KMS-11 (cell line): ENCODE measurements at regions not wholly inside any gene's neighbourhood (a gene's known extent, or its start where the extent isn't known, plus 50 kb on each side); places are given as distances from the start of the nearest gene placed in this dataset.

Source experiments
- H2AFZ ChIP-seq: fragments of 200-600 bp; sonication (generic); 2 replicates; pipeline ENCODE4 v1.6.1; 2016; ENCODE audit warnings: antibody characterized with exemption, mixed run types, low read depth
- H3K27ac ChIP-seq: fragments of 200-600 bp; sonication (generic); 2 replicates; pipeline ENCODE4 v1.6.1; 2016; ENCODE audit warnings: mild to moderate bottlenecking, mixed run types
- H3K27me3 ChIP-seq: fragments of 200-600 bp; sonication (generic); 2 replicates; pipeline ENCODE4 v1.6.1; 2017; ENCODE audit warnings: mild to moderate bottlenecking, low read depth, mixed run types, moderate library complexity; ENCODE audit not compliant: insufficient read depth
- H3K36me3 ChIP-seq: fragments of 200-600 bp; sonication (generic); 2 replicates; pipeline ENCODE4 v1.6.1; 2017; ENCODE audit warnings: mild to moderate bottlenecking, mixed run types; ENCODE audit not compliant: insufficient read depth
- H3K4me1 ChIP-seq: fragments of 200-600 bp; sonication (generic); 2 replicates; pipeline ENCODE4 v1.6.1; 2016; ENCODE audit warnings: mild to moderate bottlenecking, low read depth, mixed run types; ENCODE audit not compliant: poor library complexity, severe bottlenecking
- H3K4me2 ChIP-seq: fragments of 200-600 bp; sonication (generic); 2 replicates; pipeline ENCODE4 v1.7.0; 2016; ENCODE audit warnings: mild to moderate bottlenecking, mixed run types
- H3K4me3 ChIP-seq: fragments of 200-600 bp; sonication (generic); IDR thresholded peaks from 2 replicates; pipeline ENCODE4 v1.6.1; 2017; ENCODE audit warnings: low read depth, low read length, mixed read lengths; ENCODE audit not compliant: insufficient read depth
- H3K79me2 ChIP-seq: fragments of 200-600 bp; sonication (generic); 2 replicates; pipeline ENCODE4 v1.6.1; 2016; ENCODE audit warnings: low read depth, mixed run types; ENCODE audit not compliant: insufficient read depth
- H3K9ac ChIP-seq: fragments of 200-600 bp; sonication (generic); 2 replicates; pipeline ENCODE4 v1.6.1; 2016; ENCODE audit warnings: mild to moderate bottlenecking, mixed run types
- H4K20me1 ChIP-seq: fragments of 200-600 bp; sonication (generic); 2 replicates; pipeline ENCODE4 v1.6.1; 2016; ENCODE audit warnings: mild to moderate bottlenecking, mixed run types; ENCODE audit not compliant: insufficient read depth
- TF ChIP-seq, protein P1 (sequence below): fragments of 200-600 bp; sonication (generic); conservative IDR thresholded peaks from 2 replicates; pipeline ENCODE4 v1.6.1; 2017; ENCODE audit warnings: low read depth, mild to moderate bottlenecking, antibody characterized with exemption, low read length, moderate library complexity, mixed read lengths

GRCh38 chr15:46552316-46552715 lies 917.5 kb downstream of the SQOR start:
- Histone ChIP-seq H2AFZ (no peak overlapping the region), H3K36me3 (no peaks in the 10 kb centered on the region), H3K4me2 (no peak overlapping the region), H3K4me1 (no peaks in the 10 kb centered on the region), H3K27me3 (no peaks in the 10 kb centered on the region), H3K27ac (no peak overlapping the region), H3K79me2 (no peaks in the 10 kb centered on the region), H4K20me1 (no peaks in the 10 kb centered on the region), H3K4me3 (no peak overlapping the region), H3K9ac (no peak overlapping the region)
- TF ChIP-seq, protein P1, sequence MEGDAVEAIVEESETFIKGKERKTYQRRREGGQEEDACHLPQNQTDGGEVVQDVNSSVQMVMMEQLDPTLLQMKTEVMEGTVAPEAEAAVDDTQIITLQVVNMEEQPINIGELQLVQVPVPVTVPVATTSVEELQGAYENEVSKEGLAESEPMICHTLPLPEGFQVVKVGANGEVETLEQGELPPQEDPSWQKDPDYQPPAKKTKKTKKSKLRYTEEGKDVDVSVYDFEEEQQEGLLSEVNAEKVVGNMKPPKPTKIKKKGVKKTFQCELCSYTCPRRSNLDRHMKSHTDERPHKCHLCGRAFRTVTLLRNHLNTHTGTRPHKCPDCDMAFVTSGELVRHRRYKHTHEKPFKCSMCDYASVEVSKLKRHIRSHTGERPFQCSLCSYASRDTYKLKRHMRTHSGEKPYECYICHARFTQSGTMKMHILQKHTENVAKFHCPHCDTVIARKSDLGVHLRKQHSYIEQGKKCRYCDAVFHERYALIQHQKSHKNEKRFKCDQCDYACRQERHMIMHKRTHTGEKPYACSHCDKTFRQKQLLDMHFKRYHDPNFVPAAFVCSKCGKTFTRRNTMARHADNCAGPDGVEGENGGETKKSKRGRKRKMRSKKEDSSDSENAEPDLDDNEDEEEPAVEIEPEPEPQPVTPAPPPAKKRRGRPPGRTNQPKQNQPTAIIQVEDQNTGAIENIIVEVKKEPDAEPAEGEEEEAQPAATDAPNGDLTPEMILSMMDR = no peak

DNA sequence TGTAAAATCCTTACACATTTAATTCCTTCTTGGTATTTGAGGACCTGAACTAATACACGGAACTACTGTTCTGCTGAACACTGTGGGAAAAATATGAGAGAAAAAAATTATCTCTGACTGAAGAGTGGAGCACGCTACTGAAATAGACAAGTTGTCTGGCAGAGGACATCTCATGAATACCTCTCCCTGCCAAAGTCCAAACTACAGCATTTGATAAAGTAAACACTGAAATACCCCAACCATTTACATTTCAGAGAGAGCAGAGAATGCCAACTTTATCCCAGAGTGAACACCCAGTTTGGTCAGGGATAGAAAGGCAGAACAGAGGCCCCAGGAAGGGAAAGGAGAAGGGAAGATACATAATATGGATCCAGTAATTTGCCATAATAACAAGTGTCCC lies 920.7 kb downstream of the SQOR start:
- Histone ChIP-seq H3K4me3 (no peak overlapping the region), H3K27ac (no peak overlapping the region), H3K4me1 (no peaks in the 10 kb centered on the region), H3K4me2 (no peak overlapping the region), H4K20me1 (no peaks in the 10 kb centered on the region), H3K9ac (no peak overlapping the region), H3K36me3 (no peaks in the 10 kb centered on the region), H3K79me2 (no peaks in the 10 kb centered on the region), H3K27me3 (no peaks in the 10 kb centered on the region), H2AFZ (no peak overlapping the region)
- TF ChIP-seq, protein P1 = no peak

DNA sequence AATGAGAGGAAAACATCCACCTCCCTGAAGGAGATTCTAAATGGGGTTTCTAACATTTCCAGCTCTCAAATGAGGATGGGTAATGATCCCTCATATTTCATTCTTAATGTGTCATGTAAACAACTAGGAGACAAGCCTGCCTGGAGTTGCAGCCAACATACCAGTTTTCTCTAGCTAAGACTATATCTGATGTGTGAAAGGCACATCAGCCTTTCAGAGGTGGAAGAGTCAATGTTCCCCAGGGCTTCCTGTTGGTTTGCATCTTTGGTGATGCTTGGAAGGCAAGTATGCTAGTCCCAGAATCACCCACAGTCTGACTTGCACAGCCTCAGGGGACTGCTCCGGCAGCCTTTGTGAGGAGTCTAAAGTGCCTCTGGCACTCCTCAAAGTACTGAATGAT lies 921.2 kb downstream of the SQOR start:
- Histone ChIP-seq H3K27ac (no peak overlapping the region), H3K4me1 (no peaks in the 10 kb centered on the region), H3K4me3 (no peak overlapping the region), H2AFZ (no peak overlapping the region), H3K79me2 (no peaks in the 10 kb centered on the region), H3K4me2 (no peak overlapping the region), H3K36me3 (no peaks in the 10 kb centered on the region), H3K27me3 (no peaks in the 10 kb centered on the region), H3K9ac (no peak overlapping the region), H4K20me1 (no peaks in the 10 kb centered on the region)
- TF ChIP-seq, protein P1 = no peak

DNA sequence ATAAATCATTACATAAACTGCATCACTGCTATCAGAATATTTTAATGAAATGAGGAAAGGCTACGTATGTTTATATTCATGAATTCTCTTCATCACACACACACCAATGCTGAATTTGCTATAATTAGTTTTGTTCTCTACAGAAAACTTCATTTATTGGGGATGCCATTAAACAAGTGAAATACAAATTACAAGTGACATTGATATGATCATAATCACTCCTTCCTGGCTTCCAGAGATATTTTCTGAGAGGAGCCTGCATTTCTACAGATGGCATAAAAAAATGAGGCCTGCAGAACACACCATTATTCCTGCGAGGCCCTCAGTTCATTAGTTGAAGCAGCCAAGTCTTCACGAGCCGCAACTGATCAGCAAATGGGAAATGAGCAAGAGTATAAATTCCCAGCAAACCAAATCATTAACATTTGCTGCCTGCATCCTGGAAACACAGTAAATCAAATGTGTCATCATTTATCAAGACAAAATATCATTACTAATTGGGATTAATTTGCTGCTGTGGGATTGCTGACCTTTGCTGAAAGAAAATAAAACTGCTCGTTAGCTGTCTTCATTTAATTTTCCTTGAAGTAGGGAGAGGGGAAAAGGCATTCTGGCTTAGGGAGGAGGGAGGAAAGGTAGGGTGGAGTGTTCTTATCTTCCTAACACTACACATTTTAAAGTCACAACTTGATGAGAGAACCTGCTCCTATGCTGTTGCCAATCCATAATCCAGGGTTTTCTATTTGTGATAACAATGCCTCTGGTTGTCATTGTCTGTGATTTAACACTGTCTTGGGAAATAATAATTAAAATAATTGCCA lies 921.9 kb downstream of the SQOR start:
- H2AFZ ChIP-seq = no peak overlapping the region
- H3K4me1 ChIP-seq = no peaks in the 10 kb centered on the region
- TF ChIP-seq, protein P1 = no peak
- H3K9ac ChIP-seq = no peak overlapping the region
- H3K36me3 ChIP-seq = no peaks in the 10 kb centered on the region
- H3K4me3 ChIP-seq = no peak overlapping the region
- no peak overlapping the region for H3K27ac ChIP-seq
- H4K20me1 ChIP-seq = no peaks in the 10 kb centered on the region
- no peak overlapping the region for H3K4me2 ChIP-seq
- H3K27me3 ChIP-seq = no peaks in the 10 kb centered on the region
- H3K79me2 ChIP-seq = no peaks in the 10 kb centered on the region
